Activated naive CD4-positive, alpha-beta T cell treated with anti-CD3 and anti-CD28 coated beads, Interleukin-2, amount 50 U/mL, for 24 hours (primary cell): ENCODE measurements at regions not wholly inside any gene's neighbourhood (a gene's known extent, or its start where the extent isn't known, plus 50 kb on each side); places are given as distances from the start of the nearest gene placed in this dataset.

Source experiments
- H3K27ac Mint-ChIP-seq: one replicate; pipeline ENCODE4 v1.8.0; 2021; ENCODE audit warnings: mild to moderate bottlenecking, mixed read lengths
- H3K27me3 Mint-ChIP-seq: one replicate; pipeline ENCODE4 v1.8.0; 2021; ENCODE audit warnings: mixed read lengths
- H3K36me3 Mint-ChIP-seq: one replicate; pipeline ENCODE4 v1.8.0; 2021; ENCODE audit warnings: mixed read lengths
- H3K4me1 Mint-ChIP-seq: one replicate; pipeline ENCODE4 v1.8.0; 2021; ENCODE audit warnings: mixed read lengths
- H3K4me3 Mint-ChIP-seq: one replicate; pipeline ENCODE4 v1.8.0; 2021; ENCODE audit warnings: mild to moderate bottlenecking, mixed read lengths
- H3K9me3 Mint-ChIP-seq: one replicate; pipeline ENCODE4 v1.8.0; 2021; ENCODE audit warnings: mixed read lengths

GRCh38 chr5:1748271-1748670 is 51.4 kb downstream of the MRPL36 start:
- no peak overlapping the region for H3K27ac Mint-ChIP-seq
- H3K4me3 Mint-ChIP-seq, result no peak overlapping the region

GRCh38 chr5:1747803-1748085 is 51.9 kb downstream of the MRPL36 start:
- peaks cover 3% of the 10 kb centered on the region for H3K27me3 Mint-ChIP-seq

More at GRCh38 chr5:1748271-1748670, 51.4 kb downstream of the MRPL36 start:
- no peaks in the 10 kb centered on the region for H3K36me3 Mint-ChIP-seq
- no peaks in the 10 kb centered on the region for H3K4me1 Mint-ChIP-seq
- peaks cover 3% of the 10 kb centered on the region for H3K27me3 Mint-ChIP-seq
- no peaks in the 10 kb centered on the region for H3K9me3 Mint-ChIP-seq

GRCh38 chr5:1747079-1747802 is 52.4 kb downstream of the MRPL36 start:
- Mint-ChIP-seq H3K4me3 (no peak overlapping the region), H3K27ac (no peak overlapping the region), H3K27me3 (peaks cover 5% of the 10 kb centered on the region), H3K4me1 (no peaks in the 10 kb centered on the region), H3K36me3 (no peaks in the 10 kb centered on the region), H3K9me3 (peaks cover 2% of the 10 kb centered on the region)

More at GRCh38 chr5:1747803-1748085, 51.9 kb downstream of the MRPL36 start:
- Mint-ChIP-seq H3K9me3 (no peaks in the 10 kb centered on the region), H3K36me3 (no peaks in the 10 kb centered on the region), H3K4me3 (no peak overlapping the region), H3K4me1 (no peaks in the 10 kb centered on the region), H3K27ac (no peak overlapping the region)

- H3K9me3 Mint-ChIP-seq, result peaks cover 5% of the 10 kb centered on the region
- no peaks in the 10 kb centered on the region for H3K36me3 Mint-ChIP-seq
- H3K27me3 Mint-ChIP-seq, result peaks cover 11% of the 10 kb centered on the region
- H3K27ac Mint-ChIP-seq, result no peak overlapping the region
- no peak overlapping the region for H3K4me3 Mint-ChIP-seq
- H3K4me1 Mint-ChIP-seq, result no peaks in the 10 kb centered on the region
Observed at GRCh38 chr5:1746371-1747078, 53.1 kb downstream of the MRPL36 start.

- Mint-ChIP-seq H3K27me3 (peaks cover 13% of the 10 kb centered on the region), H3K4me1 (no peaks in the 10 kb centered on the region), H3K36me3 (peaks cover under 1% of the 10 kb centered on the region), H3K27ac (no peak overlapping the region), H3K9me3 (peaks cover 9% of the 10 kb centered on the region), H3K4me3 (no peak overlapping the region)
Observed at GRCh38 chr5:1745796-1746370, 53.8 kb downstream of the MRPL36 start.

- Mint-ChIP-seq H3K36me3 (peaks cover 3% of the 10 kb centered on the region), H3K27me3 (peaks cover 16% of the 10 kb centered on the region), H3K9me3 (peaks cover 11% of the 10 kb centered on the region), H3K4me3 (no peak overlapping the region), H3K27ac (no peak overlapping the region), H3K4me1 (no peaks in the 10 kb centered on the region)
Observed at GRCh38 chr5:1745123-1745795, 54.4 kb downstream of the MRPL36 start.

- Mint-ChIP-seq H3K27me3 (peaks cover 21% of the 10 kb centered on the region), H3K27ac (no peak overlapping the region), H3K9me3 (peaks cover 11% of the 10 kb centered on the region), H3K4me1 (no peaks in the 10 kb centered on the region), H3K36me3 (peaks cover 3% of the 10 kb centered on the region), H3K4me3 (no peak overlapping the region)
Observed at GRCh38 chr5:1744393-1745122, 55.1 kb downstream of the MRPL36 start.

- Mint-ChIP-seq H3K36me3 (peaks cover 3% of the 10 kb centered on the region), H3K9me3 (peaks cover 11% of the 10 kb centered on the region), H3K4me3 (no peak overlapping the region), H3K27ac (no peak overlapping the region), H3K4me1 (no peaks in the 10 kb centered on the region), H3K27me3 (peaks cover 22% of the 10 kb centered on the region)
Observed at GRCh38 chr5:1743769-1744085, 55.9 kb downstream of the MRPL36 start.

GRCh38 chr5:1743061-1743768 is 56.4 kb downstream of the MRPL36 start:
- Mint-ChIP-seq H3K27me3 (peaks cover 23% of the 10 kb centered on the region), H3K4me1 (no peaks in the 10 kb centered on the region), H3K36me3 (peaks cover 3% of the 10 kb centered on the region), H3K4me3 (no peak overlapping the region), H3K9me3 (peaks cover 11% of the 10 kb centered on the region), H3K27ac (no peak overlapping the region)

GRCh38 chr5:1737790-1738405 is 61.7 kb downstream of the MRPL36 start:
- peaks cover 3% of the 10 kb centered on the region for H3K36me3 Mint-ChIP-seq
- H3K4me3 Mint-ChIP-seq, result no peak overlapping the region
- no peaks in the 10 kb centered on the region for H3K4me1 Mint-ChIP-seq
- peaks cover 11% of the 10 kb centered on the region for H3K9me3 Mint-ChIP-seq
- H3K27me3 Mint-ChIP-seq, result peaks cover 21% of the 10 kb centered on the region
- peak overlapping the region; percentile 30 for H3K27ac Mint-ChIP-seq

- Mint-ChIP-seq H3K4me3 (no peak overlapping the region), H3K4me1 (no peaks in the 10 kb centered on the region), H3K9me3 (peaks cover 8% of the 10 kb centered on the region), H3K36me3 (peaks cover 3% of the 10 kb centered on the region), H3K27me3 (peaks cover 17% of the 10 kb centered on the region), H3K27ac (peak overlapping the region; percentile 30)
Observed at GRCh38 chr5:1736889-1737711, 62.5 kb downstream of the MRPL36 start.

GRCh38 chr5:1736065-1736464 is 63.6 kb downstream of the MRPL36 start:
- no peak overlapping the region for H3K4me3 Mint-ChIP-seq
- no peak overlapping the region for H3K27ac Mint-ChIP-seq
- no peaks in the 10 kb centered on the region for H3K4me1 Mint-ChIP-seq
- peaks cover 13% of the 10 kb centered on the region for H3K27me3 Mint-ChIP-seq
- H3K36me3 Mint-ChIP-seq, result peaks cover 3% of the 10 kb centered on the region
- peaks cover 4% of the 10 kb centered on the region for H3K9me3 Mint-ChIP-seq

GRCh38 chr5:1735320-1735970 is 64.2 kb downstream of the MRPL36 start:
- Mint-ChIP-seq H3K27me3 (peaks cover 8% of the 10 kb centered on the region), H3K27ac (no peak overlapping the region), H3K4me1 (no peaks in the 10 kb centered on the region), H3K9me3 (no peaks in the 10 kb centered on the region), H3K4me3 (no peak overlapping the region), H3K36me3 (no peaks in the 10 kb centered on the region)

- no peaks in the 10 kb centered on the region for H3K4me1 Mint-ChIP-seq
- no peaks in the 10 kb centered on the region for H3K9me3 Mint-ChIP-seq
- no peak overlapping the region for H3K4me3 Mint-ChIP-seq
- no peak overlapping the region for H3K27ac Mint-ChIP-seq
- H3K36me3 Mint-ChIP-seq, result no peaks in the 10 kb centered on the region
- H3K27me3 Mint-ChIP-seq, result peaks cover 6% of the 10 kb centered on the region
Observed at GRCh38 chr5:1734908-1735289, 64.7 kb downstream of the MRPL36 start.
